CD4-positive, alpha-beta T cell (primary cell): ENCODE measurements at regions not wholly inside any gene's neighbourhood (a gene's known extent, or its start where the extent isn't known, plus 50 kb on each side); places are given as distances from the start of the nearest gene placed in this dataset.

Experiments
- ATAC-seq: fragments of 200-7000 bp; cut with Tn5 transposase; one replicate; pipeline ENCODE4 v1.10.0; 2022; ENCODE audit warnings: mild to moderate bottlenecking; ENCODE audit not compliant: poor library complexity
- CTCF ChIA-PET: fragments of 350-600 bp; sonication (Branson Sonifier 250); formaldehyde crosslinking; loops from one replicate; lab custom pipeline; 2021; ENCODE audit warnings: antibody characterized with exemption, inconsistent platforms; lab: Charles Lee
- POLR2A ChIA-PET: fragments of 350-600 bp; sonication (Branson Sonifier 250); formaldehyde crosslinking; loops from one replicate; lab custom pipeline; 2021; ENCODE audit warnings: antibody characterized with exemption, inconsistent platforms; lab: Charles Lee
- DNase-seq, 14 experiments: peaks; one replicate each; pipeline ENCODE4 v3.0.0-alpha.2; 2013 to 2020; ENCODE audit warnings: mixed read lengths in 2 of 14
- H3K27ac ChIP-seq, 2 donors: one replicate each; pipeline versions ENCODE4 v1.5.1 to v1.7.0; 2013; ENCODE audit warnings: low read length in 2 of 2, low read depth in 1 of 2, mild to moderate bottlenecking in 1 of 2
- H3K27me3 ChIP-seq, 2 experiments: 1 replicate in 1 of 2; 2 replicates in 1 of 2; pipeline versions ENCODE4 v1.6.1 to v1.7.0; 2013; ENCODE audit warnings: low read length in 2 of 2, control low read depth in 1 of 2, mild to moderate bottlenecking in 1 of 2, moderate library complexity in 1 of 2; ENCODE audit not compliant: insufficient read depth in 2 of 2, control insufficient read depth in 1 of 2
- H3K36me3 ChIP-seq: one replicate; pipeline ENCODE4 v1.6.1; 2013; ENCODE audit warnings: low read length, control low read depth; ENCODE audit not compliant: insufficient read depth
- H3K4me1 ChIP-seq: one replicate; pipeline ENCODE4 v1.6.1; 2013; ENCODE audit warnings: low read length, control low read depth; ENCODE audit not compliant: insufficient read depth
- H3K4me3 ChIP-seq: one replicate; pipeline ENCODE4 v1.5.1; 2013; ENCODE audit warnings: mild to moderate bottlenecking, low read length, moderate library complexity
- H3K9me3 ChIP-seq, 2 experiments: 1 replicate in 1 of 2; 2 replicates in 1 of 2; pipeline versions ENCODE4 v1.6.1 to v1.7.0; 2013; ENCODE audit warnings: low read length in 2 of 2, mild to moderate bottlenecking in 2 of 2, control low read depth in 1 of 2, moderate library complexity in 1 of 2; ENCODE audit not compliant: control insufficient read depth in 1 of 2, insufficient read depth in 1 of 2
- H3K27ac Mint-ChIP-seq: one replicate; pipeline ENCODE4 v1.8.0; 2020; ENCODE audit warnings: mixed read lengths
- H3K27me3 Mint-ChIP-seq: one replicate; pipeline ENCODE4 v1.8.0; 2021; ENCODE audit warnings: mixed read lengths
- H3K36me3 Mint-ChIP-seq: one replicate; pipeline ENCODE4 v1.8.0; 2021; ENCODE audit warnings: low read depth, mixed read lengths
- H3K4me1 Mint-ChIP-seq: one replicate; pipeline ENCODE4 v1.8.0; 2021; ENCODE audit warnings: low read depth, mixed read lengths
- H3K4me3 Mint-ChIP-seq: one replicate; pipeline ENCODE4 v1.8.0; 2020; ENCODE audit warnings: mild to moderate bottlenecking, mixed read lengths
- H3K9me3 Mint-ChIP-seq: one replicate; pipeline ENCODE4 v1.8.0; 2020; ENCODE audit warnings: mixed read lengths
- CTCF ChIP-seq: fragments of 200-600 bp; IDR thresholded peaks from one replicate; pipeline ENCODE4 v1.8.0; 2022; ENCODE audit warnings: antibody characterized with exemption, mild to moderate bottlenecking
- intact Hi-C, 2 experiments: fragments of 100-400 bp; cut with DNase I in 1 of 2; cut with micrococcal nuclease in 1 of 2; formaldehyde crosslinking; loops; one replicate each; pipeline versions ENCODE4 v1.15.1 to v1.9.0; 2023 to 2025; cut with DNase I, micrococcal nuclease

- H3K36me3 Mint-ChIP-seq: no peaks in the 10 kb centered on the region
- no peak overlapping the region for H3K4me3 Mint-ChIP-seq
- no peak for TF ChIP-seq CTCF
- H3K27ac Mint-ChIP-seq: no peak overlapping the region
- intact Hi-C loops: no loop called here
- peaks cover 3% of the 10 kb centered on the region for H3K9me3 Mint-ChIP-seq
- Histone ChIP-seq H3K36me3 (no peaks in the 10 kb centered on the region), H3K9me3 (peaks cover 0 to 1% of the 10 kb centered on the region in 2 experiments), H3K4me1 (no peaks in the 10 kb centered on the region), H3K4me3 (no peak overlapping the region), H3K27me3 (peaks cover 8 to 20% of the 10 kb centered on the region in 2 experiments), H3K27ac (no peak overlapping the region)
- no peak for ATAC-seq
- no peak for DNase-seq
- POLR2A ChIA-PET: no interaction called here
- H3K27me3 Mint-ChIP-seq: peaks cover 55% of the 10 kb centered on the region
- H3K4me1 Mint-ChIP-seq: no peaks in the 10 kb centered on the region
- CTCF ChIA-PET: interaction anchor here (0.7 kb wide), 1 partner anchor 20 kb away, joined by 3 read pairs; no protein-coding TSS in a partner anchor
Measured at GRCh38 chr1:20429296-20429695, 56.7 kb downstream of the CAMK2N1 start.

GRCh38 chr1:20428841-20429240 lies 57.2 kb downstream of the CAMK2N1 start:
- Histone ChIP-seq H3K9me3 (peaks cover 0 to 5% of the 10 kb centered on the region in 2 experiments), H3K27ac (no peak overlapping the region), H3K4me3 (no peak overlapping the region), H3K4me1 (no peaks in the 10 kb centered on the region), H3K27me3 (peaks cover 8 to 19% of the 10 kb centered on the region in 2 experiments), H3K36me3 (no peaks in the 10 kb centered on the region)
- H3K4me1 Mint-ChIP-seq: no peaks in the 10 kb centered on the region
- intact Hi-C loops: no loop called here
- H3K27me3 Mint-ChIP-seq: peaks cover 55% of the 10 kb centered on the region
- ChIA-PET CTCF (no interaction called here), POLR2A (no interaction called here)
- H3K36me3 Mint-ChIP-seq: no peaks in the 10 kb centered on the region
- H3K9me3 Mint-ChIP-seq: peaks cover 4% of the 10 kb centered on the region
- no peak overlapping the region for H3K4me3 Mint-ChIP-seq
- no peak for TF ChIP-seq CTCF
- ATAC-seq (no peak), DNase-seq (no peak)
- no peak overlapping the region for H3K27ac Mint-ChIP-seq

DNA sequence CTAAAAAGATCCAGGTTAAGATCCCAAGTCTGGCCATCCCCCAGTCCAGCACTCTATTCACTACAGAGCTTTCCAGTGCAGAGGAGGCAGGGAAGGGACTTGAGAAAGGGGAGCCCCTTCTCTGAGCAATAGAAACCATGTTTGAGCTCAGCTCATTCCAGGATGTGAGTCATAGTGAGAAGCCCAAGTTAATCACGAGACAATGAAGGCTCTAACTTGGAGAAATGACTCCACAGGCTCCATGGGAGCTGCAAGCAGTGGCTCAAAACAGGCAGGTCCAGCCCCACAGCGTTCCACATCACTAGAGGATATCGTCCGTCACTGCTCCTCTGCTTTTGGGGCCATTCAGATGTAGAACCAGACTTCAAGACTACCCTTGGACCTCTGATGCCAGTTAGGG lies 59.1 kb downstream of the CAMK2N1 start:
- ChIA-PET POLR2A (interaction anchor here (0.6 kb wide), 1 partner anchor 18 kb away, joined by 3 read pairs; no protein-coding TSS in a partner anchor), CTCF (no interaction called here)
- Histone ChIP-seq H3K36me3 (no peaks in the 10 kb centered on the region), H3K4me1 (no peaks in the 10 kb centered on the region), H3K27ac (no peak overlapping the region), H3K4me3 (no peak overlapping the region), H3K27me3 (peaks cover 8 to 10% of the 10 kb centered on the region in 2 experiments), H3K9me3 (peaks cover 0 to 18% of the 10 kb centered on the region in 2 experiments)
- TF ChIP-seq CTCF: no peak
- Mint-ChIP-seq H3K9me3 (peaks cover 11% of the 10 kb centered on the region), H3K4me3 (no peak overlapping the region), H3K27me3 (peaks cover 43% of the 10 kb centered on the region), H3K4me1 (no peaks in the 10 kb centered on the region), H3K27ac (no peak overlapping the region), H3K36me3 (no peaks in the 10 kb centered on the region)
- ATAC-seq: no peak
- DNase-seq: no peak
- intact Hi-C loops: no loop called here
